ENCODE measurements at regions not wholly inside any gene's neighbourhood (a gene's known extent, or its start where the extent isn't known, plus 50 kb on each side); places are given as distances from the start of the nearest gene placed in this dataset.

DNA sequence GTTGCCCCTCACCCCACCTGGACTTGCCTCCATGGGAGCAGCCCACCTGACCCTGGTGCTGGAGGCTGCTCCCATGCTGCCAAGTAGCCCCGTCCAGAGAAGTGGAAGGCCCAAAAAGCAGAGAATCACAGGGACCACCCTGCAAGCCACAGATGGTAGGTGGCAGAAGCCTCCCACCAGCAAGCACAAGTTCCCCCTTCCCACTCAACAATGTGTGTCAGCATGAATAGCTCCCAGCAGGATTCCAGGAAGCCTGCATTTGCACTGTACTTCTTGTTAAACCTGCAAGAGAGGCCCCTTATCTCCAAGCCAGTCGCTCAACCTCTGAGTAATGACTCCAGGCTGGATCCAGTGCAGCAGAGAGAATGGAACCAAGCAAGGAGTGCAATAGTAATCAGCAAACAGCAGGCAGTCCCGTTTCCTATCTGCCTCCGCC, 180.8 kb upstream of the CST7 start:
- TF ChIP-seq, protein P1, sequence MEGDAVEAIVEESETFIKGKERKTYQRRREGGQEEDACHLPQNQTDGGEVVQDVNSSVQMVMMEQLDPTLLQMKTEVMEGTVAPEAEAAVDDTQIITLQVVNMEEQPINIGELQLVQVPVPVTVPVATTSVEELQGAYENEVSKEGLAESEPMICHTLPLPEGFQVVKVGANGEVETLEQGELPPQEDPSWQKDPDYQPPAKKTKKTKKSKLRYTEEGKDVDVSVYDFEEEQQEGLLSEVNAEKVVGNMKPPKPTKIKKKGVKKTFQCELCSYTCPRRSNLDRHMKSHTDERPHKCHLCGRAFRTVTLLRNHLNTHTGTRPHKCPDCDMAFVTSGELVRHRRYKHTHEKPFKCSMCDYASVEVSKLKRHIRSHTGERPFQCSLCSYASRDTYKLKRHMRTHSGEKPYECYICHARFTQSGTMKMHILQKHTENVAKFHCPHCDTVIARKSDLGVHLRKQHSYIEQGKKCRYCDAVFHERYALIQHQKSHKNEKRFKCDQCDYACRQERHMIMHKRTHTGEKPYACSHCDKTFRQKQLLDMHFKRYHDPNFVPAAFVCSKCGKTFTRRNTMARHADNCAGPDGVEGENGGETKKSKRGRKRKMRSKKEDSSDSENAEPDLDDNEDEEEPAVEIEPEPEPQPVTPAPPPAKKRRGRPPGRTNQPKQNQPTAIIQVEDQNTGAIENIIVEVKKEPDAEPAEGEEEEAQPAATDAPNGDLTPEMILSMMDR (IDR thresholded peaks at IDR 0.05; ENCODE audit: low read depth, low read length, missing control alignments): no peak
- no peak for DNase-seq (ENCODE audit: extremely low read depth, low read depth)
- no peak overlapping the region for H3K4me3 ChIP-seq (replicated peaks; ENCODE audit: low read depth, low read length)

DNA sequence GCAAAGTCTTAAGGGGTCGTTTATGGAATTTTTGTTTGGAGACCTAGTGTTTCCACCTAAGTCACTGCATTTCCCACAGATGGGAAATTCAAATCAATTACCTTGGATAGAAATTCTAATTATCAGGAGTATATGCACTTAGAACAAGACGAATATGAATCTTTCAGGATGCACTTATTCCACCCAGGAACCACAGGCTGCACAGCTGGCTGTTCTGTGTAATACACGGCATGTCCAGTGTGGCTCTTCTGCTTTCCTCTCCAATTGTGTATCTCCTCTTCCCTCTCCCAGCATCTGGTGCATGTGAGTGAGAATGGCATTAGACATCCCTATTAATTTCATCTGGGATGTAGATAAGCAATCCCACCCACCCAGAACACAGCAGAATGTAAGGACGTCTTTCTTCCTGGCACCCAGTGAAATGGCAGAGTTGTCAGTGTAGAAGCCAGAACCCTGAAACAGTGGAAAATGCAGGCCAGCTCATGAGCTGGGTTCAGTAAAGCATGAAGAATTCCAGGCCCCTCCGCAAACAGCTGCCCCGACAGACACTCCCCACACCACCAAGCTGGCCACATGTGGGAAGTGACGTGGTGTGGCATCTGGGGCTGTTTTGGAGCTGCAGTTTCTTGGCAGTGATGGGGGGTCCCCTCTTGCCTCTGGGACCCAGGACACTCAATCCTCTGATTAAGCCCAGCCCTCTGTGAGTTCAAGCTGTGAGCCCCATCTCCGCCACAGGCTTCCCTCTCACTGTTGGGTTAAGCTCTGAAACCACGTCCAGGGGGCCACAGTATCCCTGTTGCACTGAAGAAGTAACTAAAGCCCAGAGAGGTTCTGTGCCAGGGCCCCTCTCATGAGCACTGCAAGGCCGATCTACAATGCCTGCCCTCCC, 180.1 kb upstream of the CST7 start:
- H3K4me3 ChIP-seq (replicated peaks; ENCODE audit: low read depth, low read length): no peak overlapping the region
- TF ChIP-seq, protein P1 (IDR thresholded peaks at IDR 0.05; ENCODE audit: low read depth, low read length, missing control alignments): no peak
- no peak for DNase-seq (ENCODE audit: extremely low read depth, low read depth)

DNA sequence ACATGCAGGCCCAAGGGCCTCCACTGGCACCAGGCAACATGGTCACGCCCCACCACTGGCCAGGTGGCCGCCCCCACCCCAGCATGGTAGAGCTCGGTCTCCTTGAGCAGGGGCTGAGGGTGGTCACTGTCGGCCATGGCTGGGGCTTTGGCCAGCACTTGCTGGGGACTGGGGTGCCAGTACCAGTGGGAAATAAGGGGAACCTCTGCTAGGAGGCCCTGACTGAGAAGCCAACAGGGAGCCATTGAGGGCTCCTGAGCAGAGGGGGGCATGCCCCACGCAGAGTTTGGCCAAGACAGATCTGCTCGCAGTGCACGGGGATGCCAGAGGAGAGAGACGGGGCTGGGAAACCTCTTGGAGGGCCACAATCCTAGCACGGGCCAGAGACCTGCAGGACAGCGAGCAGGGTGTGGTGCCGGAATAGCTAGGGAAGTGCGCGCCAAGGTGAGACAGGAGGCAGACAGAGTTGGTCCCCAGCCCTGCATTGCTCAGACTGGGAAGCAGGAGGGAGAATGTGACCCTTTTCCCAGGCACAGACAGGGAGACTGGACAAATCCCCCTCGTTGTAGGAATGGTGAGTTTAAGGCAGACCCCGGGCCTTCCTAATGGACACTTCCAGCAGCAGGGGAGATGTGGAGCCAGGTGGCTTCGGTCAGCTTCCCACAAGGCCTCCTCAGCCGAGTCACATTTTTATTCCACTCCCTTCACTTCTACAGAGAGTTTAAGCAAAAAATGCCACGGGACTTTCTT, 179.0 kb upstream of the CST7 start:
- H3K4me3 ChIP-seq (replicated peaks; ENCODE audit: low read depth, low read length): no peak overlapping the region
- no peak for DNase-seq (ENCODE audit: extremely low read depth, low read depth)
- TF ChIP-seq, protein P1 (IDR thresholded peaks at IDR 0.05; ENCODE audit: low read depth, low read length, missing control alignments): no peak

DNA sequence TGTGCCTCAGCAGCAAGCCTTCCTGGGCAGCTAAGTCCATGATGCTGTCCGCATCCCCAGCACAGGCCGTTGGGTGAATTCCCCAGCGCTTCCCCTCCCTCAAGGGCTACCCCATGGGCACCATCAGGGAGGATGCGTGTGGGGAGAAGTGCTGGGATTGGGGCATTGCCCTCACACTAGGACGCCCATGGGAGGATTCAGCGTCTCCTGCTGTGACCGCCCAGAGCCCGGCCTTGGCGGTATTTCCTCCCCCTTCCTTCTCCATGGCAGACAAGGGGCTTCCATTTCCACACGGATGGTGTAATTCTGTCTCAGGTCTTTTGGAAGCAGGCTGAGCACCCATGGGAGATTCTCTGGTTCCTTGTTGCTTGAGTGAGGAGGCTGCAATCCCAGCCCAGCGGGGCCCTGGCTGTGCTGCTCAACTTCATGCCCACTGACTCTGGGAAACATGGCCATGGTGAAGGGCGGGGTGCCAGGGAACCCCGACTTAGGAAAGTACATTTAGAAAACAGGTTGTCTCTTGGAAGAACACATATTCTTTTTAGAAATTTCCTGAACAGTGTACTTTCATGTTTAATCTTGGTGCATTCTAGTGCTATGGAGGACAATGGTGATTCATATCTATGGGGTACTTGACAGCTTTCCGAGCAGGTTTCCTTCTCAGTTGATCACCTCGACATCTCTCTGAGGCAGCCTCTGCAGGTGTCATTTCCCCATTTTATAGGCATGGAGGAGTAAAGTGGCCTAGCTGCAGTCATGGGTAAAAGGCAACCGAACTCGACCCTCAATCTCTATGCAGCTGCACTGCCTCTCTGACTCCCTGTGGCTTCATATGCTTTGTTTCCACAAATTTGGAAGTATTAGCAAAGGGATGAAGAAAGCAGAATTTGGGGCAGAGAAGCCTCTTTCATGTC, 178.2 kb upstream of the CST7 start:
- TF ChIP-seq, protein P1 (IDR thresholded peaks at IDR 0.05; ENCODE audit: low read depth, low read length, missing control alignments): no peak
- no peak overlapping the region for H3K4me3 ChIP-seq (replicated peaks; ENCODE audit: low read depth, low read length)
- no peak for DNase-seq (ENCODE audit: extremely low read depth, low read depth)

DNA sequence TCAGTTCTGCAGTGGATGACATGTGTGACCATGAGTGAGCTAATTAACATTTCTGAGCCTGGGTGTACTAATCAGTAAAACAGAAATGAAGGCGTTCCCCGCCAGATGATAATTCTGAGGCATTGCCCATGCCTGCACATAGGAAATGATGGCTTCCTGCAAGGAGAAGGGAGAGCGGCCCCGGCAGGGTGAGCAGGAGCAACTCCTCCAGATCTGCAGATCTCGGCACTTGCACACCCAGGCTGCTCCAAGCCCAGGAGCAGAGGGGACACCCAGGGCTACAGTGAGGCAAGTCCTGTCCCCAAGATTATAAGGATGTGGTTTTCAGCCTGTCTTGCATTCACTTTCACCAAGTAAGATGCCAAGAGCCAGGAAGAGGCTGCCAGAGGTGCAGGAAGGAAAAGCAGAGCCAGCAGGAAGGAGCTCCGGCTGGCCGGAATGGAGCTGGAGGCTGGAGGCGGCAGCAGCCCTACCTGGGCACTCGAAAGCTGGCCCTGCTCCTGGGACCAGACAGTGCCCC, 177.5 kb upstream of the CST7 start:
- TF ChIP-seq, protein P1 (IDR thresholded peaks at IDR 0.05; ENCODE audit: low read depth, low read length, missing control alignments): no peak
- DNase-seq (ENCODE audit: extremely low read depth, low read depth): no peak
- H3K4me3 ChIP-seq (replicated peaks; ENCODE audit: low read depth, low read length): no peak overlapping the region

DNA sequence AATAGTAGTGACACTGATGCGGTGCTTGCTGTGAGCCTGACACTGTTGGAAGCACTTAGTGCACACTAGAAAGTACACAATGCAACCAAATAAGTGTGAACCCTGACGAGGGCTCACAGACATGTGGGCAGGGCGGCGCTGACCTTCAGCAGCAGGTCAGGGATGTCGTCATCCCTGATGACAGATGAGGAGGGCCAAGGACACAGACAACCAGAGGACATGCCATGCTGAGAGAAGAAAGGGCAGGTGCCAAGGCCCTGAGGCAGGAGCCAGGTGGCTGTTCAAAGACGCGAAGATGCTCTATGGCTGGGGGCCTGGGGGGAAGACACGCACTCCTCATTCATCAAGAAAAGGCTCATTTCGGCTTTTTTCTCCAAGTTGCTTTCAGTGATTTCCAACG, 176.4 kb upstream of the CST7 start:
- TF ChIP-seq, protein P1 (IDR thresholded peaks at IDR 0.05; ENCODE audit: low read depth, low read length, missing control alignments): no peak
- no peak overlapping the region for H3K4me3 ChIP-seq (replicated peaks; ENCODE audit: low read depth, low read length)
- no peak for DNase-seq (ENCODE audit: extremely low read depth, low read depth)

Data from HFF-Myc (cell line).